Choroid plexus epithelial cell (primary cell): ENCODE measurements at regions not wholly inside any gene's neighbourhood (a gene's known extent, or its start where the extent isn't known, plus 50 kb on each side); places are given as distances from the start of the nearest gene placed in this dataset.

Source experiments
- DNase-seq: peaks from one replicate; pipeline ENCODE4 v3.0.0-alpha.2; 2010; ENCODE audit warnings: low read depth
- H3K4me3 ChIP-seq: 2 replicates; pipeline ENCODE4 v1.5.1; 2011; ENCODE audit warnings: low read depth, mild to moderate bottlenecking, control low read depth, low read length, moderate library complexity
- TF ChIP-seq, protein P1 (sequence below): conservative IDR thresholded peaks from 2 replicates; pipeline ENCODE4 v1.5.1; 2011; ENCODE audit warnings: low read depth, mild to moderate bottlenecking, control low read depth, inconsistent platforms, low read length, moderate library complexity

DNA sequence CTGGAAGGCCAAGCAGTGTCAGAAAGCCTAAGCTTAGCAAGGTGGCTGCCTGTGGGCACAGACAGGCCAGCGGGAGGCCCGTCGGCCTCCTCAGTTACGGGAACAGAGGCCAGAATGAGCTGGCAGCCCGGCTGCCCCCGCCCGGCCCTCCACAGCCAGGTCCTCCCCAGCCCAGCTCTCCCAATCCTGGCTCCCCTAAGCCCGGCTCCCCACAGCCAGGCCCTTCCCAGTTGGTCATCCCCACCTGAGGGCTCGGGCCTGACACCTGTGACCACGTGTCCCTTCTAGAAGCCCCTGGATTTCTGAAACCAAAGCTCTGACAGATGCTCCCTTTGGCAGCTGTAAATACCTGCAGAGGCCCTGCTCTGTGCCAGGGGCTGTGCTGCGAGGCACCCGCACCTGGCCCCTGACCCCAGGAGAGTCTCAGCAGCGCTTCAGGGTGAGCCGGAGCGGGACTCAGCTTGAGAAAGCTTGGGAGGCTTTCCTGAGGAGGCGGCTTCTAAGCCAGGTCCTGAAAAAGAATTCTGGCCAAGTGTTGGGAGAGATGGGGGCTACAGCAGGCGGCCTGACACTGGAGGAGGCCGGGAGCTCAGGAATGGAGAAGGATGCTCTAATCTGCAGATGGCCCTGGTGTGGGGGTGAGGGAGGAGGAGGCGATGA is 80.4 kb upstream of the OLFM1 start:
- DNase-seq = no peak
- H3K4me3 ChIP-seq = no peak overlapping the region
- TF ChIP-seq, protein P1, sequence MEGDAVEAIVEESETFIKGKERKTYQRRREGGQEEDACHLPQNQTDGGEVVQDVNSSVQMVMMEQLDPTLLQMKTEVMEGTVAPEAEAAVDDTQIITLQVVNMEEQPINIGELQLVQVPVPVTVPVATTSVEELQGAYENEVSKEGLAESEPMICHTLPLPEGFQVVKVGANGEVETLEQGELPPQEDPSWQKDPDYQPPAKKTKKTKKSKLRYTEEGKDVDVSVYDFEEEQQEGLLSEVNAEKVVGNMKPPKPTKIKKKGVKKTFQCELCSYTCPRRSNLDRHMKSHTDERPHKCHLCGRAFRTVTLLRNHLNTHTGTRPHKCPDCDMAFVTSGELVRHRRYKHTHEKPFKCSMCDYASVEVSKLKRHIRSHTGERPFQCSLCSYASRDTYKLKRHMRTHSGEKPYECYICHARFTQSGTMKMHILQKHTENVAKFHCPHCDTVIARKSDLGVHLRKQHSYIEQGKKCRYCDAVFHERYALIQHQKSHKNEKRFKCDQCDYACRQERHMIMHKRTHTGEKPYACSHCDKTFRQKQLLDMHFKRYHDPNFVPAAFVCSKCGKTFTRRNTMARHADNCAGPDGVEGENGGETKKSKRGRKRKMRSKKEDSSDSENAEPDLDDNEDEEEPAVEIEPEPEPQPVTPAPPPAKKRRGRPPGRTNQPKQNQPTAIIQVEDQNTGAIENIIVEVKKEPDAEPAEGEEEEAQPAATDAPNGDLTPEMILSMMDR = no peak

DNA sequence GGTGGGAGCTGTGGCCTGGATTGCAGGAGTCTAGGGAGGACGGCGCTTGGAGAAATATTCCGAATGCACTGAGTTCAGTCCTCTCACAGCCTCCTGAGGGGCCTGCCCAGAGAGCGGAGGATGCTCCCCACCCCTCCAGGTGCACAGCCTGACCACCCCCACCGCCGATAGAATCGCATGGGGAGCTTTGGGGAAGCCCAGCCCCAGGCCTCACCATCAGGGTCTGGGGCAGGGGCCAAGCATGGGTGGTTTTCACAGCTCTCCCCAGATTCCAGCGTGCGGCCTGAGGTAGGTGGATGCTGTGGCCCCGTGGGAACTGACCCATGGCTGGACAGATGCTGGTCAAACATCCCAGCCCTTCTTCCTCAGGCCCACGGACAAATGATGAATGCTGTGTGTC is 79.9 kb upstream of the OLFM1 start:
- TF ChIP-seq, protein P1 = no peak
- DNase-seq = no peak
- no peak overlapping the region for H3K4me3 ChIP-seq

DNA sequence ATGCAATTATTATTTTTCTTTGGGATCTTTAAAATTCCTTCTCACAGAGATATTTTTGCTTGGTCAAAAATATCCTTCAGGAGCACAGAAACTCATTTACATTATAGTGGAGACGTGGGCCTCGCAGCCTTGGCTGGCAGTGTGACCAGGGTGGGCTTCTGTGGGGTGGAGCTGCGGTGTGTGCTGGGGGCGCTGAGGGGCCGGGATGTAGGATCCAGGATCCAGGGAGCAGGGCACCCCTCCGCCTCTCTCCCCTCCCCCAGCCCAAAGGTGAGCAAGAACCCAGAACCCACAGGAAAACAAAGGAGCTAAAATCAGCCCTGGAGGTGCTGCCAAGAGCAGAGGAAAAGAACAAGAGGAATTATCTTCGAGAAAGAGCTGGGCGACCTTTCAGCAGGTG is 79.1 kb upstream of the OLFM1 start:
- no peak for DNase-seq
- no peak overlapping the region for H3K4me3 ChIP-seq
- TF ChIP-seq, protein P1 = no peak

DNA sequence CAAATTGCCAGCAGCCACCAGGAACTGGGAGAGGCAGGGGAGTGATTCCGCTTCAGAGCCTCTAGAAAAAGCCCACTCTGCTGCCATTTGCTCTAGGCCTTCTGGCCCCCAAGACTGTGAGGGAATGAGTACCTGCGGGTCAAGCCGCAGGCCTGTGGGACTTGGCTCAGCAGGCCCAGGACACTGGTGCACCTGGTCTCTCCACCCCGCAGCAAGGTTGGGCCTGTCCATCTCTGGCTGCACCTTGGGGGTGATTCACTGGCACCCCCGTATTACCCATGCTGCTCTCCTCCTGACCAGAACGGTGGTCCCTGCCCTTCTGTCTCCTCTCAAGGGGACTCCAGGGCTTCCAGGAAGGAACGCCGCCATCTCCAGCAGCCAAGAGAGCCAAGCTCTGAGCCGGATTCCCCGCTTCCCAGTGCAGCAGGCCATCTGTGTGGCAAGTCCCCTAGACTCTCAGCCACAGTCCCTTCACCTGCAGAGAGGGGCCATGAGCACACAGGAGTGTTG is 78.4 kb upstream of the OLFM1 start:
- DNase-seq = no peak
- no peak overlapping the region for H3K4me3 ChIP-seq
- TF ChIP-seq, protein P1 = no peak

DNA sequence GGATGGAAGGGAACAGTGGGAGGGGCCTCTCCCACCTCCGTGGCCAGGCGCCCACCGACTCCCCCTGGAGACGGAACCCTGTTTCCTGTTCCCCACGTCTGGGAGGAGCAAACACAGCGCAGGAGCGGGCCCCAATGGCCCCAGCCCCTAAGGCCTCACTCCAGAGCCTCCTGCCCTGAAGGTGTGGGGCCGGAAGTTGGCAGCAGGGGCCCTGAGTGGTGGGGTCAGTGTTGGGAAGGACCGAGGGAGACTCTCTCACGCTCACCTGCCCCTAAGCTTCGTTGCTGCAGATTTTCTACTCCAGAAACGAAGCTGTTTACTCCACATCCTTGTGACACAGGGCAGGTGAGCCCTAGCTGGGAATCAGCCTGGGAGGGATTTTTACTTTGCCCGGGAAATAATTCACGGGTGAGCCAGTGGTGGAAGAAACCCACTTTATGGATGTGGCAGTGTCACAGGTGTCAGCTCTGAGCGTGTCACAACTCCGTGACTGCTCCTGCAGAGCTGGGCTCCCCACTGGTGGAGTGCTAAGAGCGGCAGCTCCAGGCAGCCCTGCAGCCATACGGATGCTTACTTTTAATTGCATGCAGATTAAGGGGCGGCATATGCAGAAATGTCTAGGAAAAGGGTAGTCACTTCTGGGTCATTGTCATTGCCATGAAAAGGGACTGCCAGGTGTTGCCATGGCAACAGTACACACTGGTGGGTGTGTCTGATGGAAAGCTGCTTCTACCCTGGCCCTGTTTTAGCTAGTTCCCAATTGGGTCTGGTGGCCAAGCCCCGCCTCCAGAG is 77.5 kb upstream of the OLFM1 start:
- TF ChIP-seq, protein P1 = no peak
- no peak overlapping the region for H3K4me3 ChIP-seq
- DNase-seq = no peak

DNA sequence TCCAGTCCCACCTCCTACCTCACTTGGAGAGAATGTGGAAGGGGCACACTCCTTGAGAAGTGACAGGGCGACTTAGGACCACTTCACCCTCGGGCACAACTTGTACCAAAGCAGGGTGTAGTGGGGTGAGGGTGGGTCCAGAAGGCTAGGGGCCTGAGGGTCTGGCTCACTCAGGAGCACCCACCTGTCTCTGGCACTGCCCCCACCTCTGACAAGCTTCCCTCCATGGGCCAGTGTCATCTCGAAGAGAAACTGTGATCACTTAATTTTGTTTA is 76.9 kb upstream of the OLFM1 start:
- TF ChIP-seq, protein P1 = no peak
- no peak overlapping the region for H3K4me3 ChIP-seq
- no peak for DNase-seq

- H3K4me3 ChIP-seq = no peak overlapping the region
- no peak for DNase-seq
- TF ChIP-seq, protein P1 = no peak
Observed at GRCh38 chr9:135010921-135011320, 76.5 kb upstream of the OLFM1 start.
